ENCODE measurements at regions not wholly inside any gene's neighbourhood (a gene's known extent, or its start where the extent isn't known, plus 50 kb on each side); places are given as distances from the start of the nearest gene placed in this dataset.

DNA sequence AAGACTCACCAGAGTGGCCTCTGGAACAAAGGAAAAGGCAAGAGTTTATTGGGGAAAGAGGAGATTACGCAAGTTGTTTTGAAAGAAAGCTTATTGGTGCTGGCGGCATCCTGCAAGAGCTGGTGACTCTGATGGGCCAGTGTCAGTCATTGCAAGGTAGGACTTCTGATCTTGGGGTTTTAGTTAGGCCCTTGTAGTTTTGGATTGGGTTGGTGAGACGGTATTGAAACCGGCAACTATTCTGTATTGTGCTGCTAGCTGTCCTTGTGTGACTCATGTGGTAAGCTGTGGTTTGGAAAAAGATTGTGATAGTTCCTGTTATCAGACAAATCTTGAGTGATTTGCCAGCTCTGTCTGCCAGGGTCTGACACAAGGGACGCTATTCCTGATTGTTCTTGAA, 159.1 kb upstream of the PIEZO2 start:
- DNase-seq = no peak

DNA sequence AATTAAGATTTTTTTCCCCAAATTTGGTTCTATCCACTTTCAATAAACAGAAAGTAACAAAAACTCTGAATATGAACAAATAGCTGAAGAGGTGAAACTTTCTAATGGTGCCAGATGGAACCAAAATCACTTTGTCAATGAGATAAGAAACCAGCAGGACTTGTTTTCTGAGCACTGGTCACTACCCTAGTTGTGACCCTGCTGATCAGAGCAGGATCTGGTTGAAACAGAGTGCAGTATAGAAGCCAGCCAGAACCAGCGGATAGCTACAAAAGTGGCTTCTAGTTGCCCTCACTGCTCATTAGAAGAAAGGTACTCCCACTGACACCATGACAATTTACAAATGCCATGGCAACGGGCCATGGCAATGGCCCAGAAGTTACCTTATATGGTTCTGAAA, 158.3 kb upstream of the PIEZO2 start:
- no peak for DNase-seq

DNA sequence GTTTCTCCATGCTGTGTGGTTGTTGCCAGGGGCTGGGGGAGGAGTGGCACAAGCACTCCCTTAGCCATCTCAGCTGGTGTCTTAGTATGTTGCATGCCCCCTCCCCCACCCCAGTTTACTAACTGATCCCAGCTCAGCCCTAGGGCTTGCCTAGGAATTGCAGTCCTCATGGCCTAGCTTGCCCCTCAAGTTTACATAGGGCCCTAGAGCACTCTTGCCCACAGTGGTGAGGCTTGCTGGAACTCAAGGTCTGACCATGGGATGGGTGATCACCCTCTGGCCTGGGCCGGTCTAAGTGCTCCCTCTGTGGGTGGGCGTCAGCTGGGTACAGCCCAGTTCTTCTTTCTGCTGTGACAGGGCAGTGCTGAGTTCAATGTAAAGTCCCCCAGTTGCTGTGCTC, 156.1 kb upstream of the PIEZO2 start:
- no peak for DNase-seq

DNA sequence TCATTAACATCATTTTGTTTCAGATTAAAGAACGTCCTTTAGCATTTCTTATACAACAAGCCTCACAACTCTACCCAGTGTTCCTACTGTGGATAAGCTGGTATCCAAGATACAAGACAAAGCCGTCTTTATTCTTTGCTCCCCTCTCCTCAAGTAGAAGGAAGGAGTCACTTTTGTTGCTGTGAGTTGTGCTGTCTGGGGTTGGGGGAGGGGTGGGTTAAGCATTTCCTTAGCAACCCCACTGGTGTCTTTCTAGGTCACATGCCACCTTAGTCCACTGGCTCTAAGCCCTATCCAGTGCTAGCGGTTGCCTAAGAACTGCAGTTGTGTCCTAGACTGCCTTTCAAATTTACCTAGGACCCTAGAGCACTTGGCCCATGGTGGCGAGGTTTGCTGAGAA, 155.6 kb upstream of the PIEZO2 start:
- no peak for DNase-seq

DNA sequence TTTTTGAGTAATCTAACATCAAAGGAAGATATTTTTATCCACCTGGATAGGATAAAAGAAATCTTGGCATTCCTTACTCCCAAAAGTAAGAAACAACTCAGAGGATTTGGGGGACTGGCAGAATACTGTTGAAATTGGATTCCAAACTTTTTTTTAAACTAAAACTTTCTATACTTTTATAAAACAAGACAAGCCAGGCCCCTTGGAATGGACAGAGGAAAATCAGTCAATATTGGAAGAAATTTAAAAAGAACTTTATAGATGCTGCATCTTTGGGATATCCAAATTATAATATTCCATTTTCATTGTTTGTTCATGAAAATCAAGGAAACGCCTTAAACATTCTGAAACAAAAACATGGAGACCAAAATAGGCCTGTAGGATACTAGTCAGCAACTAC, 147.6 kb upstream of the PIEZO2 start:
- DNase-seq = no peak

DNA sequence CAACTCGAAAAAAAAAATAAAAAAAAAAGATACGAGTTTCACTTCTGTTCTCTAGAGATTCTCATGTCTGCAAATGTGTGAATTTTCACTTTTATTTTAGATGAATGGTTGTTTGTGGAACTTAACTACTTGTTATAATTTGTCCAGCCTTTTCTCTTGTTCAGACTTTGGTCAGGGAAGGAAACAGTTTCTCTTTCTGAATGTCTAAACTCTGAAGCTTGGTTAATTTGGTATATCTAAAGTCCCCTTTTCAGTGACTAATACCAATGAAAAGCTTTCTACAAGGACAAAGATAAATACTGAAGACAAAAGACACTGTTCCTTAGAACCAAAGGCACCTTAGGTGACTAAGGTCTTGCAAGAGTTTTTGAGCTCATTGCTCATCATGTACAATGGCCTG, 144.4 kb upstream of the PIEZO2 start:
- no peak for DNase-seq

DNA sequence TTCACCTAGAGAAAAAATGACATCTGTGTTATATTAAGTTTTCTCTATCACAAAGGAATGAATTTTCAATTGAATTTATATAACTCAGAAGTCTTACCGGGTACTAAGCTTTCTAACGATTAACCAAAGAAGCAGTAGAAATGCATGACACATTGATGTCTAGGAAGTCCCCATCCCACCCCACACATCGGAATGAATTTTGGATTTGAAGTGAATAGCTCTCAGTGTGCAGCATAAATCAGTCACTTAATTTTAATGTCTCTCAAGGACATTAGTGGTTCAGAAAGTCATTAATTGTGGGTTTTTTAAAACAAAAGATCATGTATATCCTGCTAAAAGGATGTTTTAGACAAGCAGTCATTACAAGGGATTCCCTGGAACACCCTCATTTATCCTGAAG, 141.4 kb upstream of the PIEZO2 start:
- DNase-seq = no peak

DNA sequence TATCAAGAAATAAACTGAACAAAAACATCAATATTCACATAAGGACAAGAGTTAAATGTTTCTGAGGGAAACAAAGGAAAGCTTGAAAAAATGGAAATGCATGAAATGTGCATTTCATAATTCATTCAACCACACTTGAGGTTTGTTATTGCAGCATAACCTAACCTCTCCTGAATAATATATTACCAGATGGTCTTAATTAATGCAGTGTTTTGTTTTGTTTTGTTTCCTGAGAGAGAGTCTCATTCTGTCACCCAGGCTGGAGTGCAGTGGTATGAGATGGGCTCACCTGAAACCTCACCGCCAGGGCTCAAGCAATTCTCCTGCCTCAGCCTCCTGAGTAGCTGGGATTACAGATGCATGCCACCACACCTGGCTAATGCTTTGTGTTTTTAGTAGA, 139.9 kb upstream of the PIEZO2 start:
- DNase-seq = no peak

DNA sequence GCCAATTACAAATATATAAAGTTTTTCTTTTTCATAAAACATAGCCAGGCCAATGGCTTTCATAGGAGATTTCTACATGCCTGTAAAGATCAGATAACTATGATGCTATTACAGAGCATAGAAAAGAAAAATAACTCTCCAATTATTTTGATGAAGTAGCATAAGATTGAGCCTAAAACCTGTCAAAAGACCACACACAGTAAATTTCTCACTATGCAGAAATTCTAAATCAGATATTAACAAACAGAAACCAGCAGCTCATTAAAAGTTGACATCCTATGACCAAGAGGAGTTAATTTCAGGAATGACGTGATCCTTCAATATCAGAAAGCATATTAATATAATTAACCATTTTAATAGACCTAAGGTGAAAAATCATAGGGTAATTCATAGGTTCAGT, 139.0 kb upstream of the PIEZO2 start:
- no peak for DNase-seq

DNA sequence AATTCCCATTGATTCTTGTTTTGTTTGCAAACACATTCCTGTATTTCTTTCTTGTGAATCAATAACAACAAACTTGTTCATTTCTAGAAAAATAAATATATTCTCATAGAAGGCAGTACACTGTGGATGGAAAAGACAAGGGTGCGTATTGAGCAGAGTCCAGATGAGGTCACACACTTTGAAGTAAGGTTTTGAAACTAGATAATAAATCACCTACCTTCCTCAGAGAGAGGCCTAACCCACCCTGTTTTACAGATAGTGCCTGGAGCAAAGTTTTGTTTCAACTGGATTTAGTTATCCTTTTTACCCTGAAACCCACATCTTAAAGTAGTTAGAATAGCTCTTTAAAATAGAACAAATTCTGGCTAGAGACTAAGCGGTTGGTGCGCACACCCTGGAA, 137.1 kb upstream of the PIEZO2 start:
- DNase-seq = no peak

DNA sequence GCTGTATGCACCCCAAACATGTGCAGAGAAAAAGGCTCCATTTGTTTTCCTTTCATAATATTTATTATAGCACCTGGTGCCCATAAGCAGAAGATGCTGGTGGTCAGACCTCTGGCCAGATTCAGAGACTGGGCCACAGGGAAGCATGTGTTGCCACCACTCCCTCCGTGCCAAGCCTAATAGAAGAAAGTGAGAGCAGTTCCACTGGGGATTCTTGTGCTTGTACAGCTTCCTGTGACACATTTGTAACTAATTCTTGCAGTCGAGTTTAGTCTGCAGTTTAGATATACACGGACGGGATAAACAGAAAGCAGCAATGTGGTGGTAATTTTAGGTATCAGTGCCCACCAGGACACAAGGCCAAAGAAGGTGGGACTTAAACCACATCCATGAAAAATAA, 135.4 kb upstream of the PIEZO2 start:
- DNase-seq = no peak

DNA sequence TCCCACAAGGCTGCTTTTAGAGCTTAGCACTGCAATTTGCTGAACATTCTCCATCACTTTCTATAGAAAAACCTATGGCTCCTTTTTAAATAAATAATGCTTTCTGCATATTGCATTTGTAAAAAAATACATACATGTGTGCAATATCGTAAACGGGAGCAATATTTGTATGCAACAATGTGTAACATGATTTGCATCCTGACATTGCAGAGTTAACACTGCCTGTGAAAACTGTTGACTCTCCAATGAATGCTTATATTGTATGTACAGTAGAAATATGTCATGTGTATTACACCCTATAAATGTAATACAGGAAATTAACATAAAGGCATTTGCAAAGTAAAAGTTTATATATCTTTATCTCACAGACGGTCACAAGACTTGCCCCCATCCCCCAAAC, 135.0 kb upstream of the PIEZO2 start:
- DNase-seq = no peak

DNA sequence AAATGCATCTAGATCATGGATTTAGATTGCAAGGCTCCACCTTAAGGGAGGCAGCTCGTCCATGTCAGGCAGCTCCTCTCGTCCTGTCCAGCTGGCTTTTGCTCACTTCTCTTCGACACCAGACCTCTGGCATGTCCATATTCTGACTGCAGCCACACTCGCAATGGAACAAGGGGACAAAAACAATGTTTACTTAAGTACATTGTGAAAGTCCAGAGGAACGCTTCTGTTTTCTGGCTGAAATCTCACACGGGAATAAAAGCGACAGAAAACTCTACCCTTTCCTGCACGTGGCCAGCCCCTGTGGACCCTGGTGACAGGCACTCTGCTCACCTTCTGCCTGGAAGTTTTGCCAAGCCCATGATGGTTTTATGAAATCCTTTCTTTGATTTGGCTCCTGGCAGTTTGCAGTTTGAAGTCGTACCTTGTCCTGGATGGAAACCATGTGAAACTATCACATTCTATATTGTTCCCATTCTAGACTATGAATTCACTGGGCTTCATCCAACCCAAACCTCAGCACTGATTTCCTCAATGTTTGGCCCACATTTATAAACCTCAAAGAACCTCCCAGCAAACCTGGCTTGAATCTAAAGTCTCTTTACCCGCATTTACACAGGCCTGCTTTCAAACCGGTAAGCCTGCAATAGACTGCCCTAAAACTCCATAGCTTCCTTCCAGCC, 134.3 kb upstream of the PIEZO2 start:
- peak; percentile 59 for DNase-seq

DNA sequence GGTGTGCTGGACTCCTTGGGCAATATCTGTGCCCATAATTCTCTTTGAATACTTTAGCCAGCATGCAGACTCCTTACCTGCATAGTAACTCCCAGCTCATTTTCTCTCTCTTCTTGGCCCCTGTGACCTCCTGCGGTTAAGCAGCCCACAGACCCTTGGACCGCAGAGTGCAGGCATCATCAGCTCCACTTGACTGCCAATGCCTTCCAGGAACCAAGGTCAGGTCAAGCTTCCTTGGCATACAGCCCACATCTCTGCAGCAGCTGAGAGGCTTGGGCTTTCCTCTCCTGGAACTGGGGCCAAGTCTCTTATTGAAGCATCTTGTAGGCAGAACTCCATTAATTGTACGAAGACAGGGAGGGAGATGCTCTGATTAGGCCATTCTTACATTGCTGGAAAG, 130.1 kb upstream of the PIEZO2 start:
- no peak for DNase-seq

DNA sequence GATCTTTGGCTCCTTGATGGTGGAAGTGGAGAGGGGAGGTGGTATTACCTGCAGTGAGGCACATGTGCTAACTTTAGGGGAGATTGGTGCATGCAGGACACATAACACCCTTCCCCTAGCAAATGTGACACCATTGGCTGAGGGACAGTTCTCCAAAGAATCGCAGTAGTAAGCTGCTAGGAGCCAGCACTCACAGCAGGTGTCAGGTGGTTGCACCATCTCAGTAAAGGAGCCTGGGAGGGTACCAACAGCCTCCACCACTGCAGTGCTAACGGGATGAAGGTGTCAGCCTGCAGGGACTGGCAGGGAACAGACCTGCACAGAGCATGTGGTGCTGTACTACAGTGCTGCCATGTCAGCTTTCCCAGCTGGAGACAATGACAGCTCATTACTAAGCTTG, 127.3 kb upstream of the PIEZO2 start:
- no peak for DNase-seq

DNA sequence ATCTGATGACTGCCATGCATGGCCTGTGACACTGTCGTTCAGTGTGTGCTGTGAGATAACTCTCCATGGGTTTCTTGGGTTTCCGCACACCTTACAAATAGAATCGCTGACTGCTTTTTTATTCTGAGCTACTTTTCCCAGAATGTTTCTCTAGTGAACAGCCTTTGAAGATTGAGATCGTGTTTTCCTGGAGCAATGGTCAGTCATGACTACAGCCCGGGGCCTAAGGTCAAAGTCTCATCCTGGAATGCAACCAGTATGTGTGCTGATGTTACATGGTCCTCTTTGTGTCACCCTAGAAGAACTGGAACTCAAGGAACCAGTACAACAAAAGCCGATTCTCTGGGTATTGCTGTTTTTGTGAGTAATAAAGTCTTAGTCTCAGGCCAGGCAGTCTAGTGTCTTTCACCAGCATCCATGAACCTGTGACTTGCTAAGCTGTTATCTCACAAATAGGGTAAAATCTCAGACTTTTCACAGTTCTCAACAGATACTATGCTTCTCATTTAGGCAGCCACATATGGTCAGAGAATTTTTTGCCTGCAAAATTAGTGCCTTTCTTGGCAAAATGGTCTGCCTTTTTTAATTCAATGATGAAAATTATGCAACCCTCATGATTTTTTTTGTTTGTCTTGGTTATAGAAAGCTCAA, 124.9 kb upstream of the PIEZO2 start:
- no peak for DNase-seq

DNA sequence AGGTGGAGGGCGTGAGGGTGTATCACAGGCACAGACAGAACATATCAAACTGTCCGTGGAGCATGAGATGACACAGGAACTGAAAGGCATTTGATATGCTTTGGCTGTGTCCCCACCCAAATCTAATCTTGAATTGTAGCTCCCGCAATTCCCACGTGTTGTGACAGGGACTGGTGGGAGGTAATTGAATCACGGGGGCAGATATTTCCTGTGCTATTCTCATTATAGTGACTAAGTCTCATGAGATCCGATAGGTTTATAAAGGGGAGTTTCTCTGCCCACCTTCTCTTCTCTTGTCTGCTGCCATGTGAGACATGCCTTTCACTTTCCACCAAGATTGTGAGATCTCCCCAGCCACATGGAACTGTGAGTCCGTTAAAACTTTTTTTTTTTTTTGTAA, 123.1 kb upstream of the PIEZO2 start:
- no peak for DNase-seq

DNA sequence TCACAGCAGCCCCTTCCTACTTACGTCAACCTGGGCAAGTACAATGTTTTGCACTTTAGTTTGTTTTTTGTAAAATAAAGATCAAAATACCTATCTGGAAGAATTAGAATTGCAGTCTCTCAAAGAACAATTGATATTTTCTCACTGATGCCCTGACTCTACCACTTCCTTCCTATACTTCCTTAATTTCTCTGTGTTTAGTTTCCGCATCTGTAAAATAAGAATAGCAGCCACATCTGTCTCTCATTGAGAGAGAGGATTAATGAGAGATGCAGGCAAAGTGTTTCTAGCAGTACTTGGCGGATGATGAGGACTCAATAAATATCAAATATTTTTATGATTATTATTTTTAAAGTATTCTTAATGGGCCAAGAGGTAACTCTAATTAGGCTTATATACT, 122.6 kb upstream of the PIEZO2 start:
- no peak for DNase-seq

DNA sequence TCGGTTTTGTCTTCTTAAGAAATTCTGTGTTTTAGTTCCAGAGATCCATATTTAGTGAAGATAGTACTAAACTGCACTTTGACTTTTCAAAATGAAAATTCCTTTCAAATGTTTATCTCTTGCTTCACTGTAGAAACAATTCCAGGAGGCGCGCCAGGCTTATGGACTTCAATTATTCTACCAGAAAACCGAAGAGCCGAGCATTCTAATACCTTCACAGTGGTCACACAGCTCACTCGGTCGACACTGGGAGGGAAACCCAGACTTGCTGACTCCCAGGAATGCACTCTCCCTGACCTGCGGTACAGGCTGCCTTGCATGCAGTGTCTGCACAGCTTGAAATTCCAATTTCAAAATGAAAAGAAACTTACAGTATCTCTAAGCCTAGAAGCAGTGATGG, 119.9 kb upstream of the PIEZO2 start:
- no peak for DNase-seq

DNA sequence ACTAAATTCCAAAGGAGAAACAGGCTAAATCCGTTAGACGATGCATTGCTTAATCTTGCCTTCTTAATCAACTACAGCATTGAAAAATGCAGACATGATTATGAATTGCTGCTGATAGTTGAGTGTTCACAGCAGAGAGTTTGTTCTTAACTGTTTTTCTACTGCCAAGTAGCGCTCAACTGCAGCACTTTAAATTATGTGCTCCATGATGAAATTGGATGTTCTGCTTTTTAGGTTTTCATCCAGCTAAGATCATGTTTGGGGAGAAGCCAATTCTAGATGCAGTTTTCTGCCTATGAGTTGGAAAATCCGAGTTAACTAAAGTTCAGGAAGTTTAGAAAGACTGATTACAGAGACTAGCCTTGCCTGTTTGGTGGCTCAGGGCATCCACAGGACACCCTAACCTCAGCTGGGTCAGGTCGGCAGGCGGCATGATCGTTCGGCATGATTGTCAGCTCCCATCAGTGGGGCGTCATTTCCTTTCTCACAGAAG, 119.4 kb upstream of the PIEZO2 start:
- peak; percentile 61 for DNase-seq

DNA sequence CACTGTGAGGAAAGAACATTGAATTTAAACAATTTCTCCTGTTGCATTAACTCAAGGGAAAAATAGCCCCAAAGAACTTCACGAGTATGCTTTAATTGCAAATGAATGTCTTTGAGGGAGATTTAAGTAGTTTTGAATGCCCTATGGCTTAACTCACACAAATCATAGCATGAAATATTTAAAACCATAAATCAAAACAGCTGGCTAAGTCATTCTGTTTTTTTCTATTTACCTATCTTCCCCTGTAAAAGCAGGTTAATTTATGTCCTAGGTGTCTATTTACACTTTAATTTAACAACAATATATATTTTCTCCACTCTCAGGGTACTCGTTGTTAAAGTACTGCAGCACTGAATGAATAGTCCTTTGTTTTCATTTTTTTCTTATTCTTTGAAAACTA, 118.8 kb upstream of the PIEZO2 start:
- no peak for DNase-seq

DNA sequence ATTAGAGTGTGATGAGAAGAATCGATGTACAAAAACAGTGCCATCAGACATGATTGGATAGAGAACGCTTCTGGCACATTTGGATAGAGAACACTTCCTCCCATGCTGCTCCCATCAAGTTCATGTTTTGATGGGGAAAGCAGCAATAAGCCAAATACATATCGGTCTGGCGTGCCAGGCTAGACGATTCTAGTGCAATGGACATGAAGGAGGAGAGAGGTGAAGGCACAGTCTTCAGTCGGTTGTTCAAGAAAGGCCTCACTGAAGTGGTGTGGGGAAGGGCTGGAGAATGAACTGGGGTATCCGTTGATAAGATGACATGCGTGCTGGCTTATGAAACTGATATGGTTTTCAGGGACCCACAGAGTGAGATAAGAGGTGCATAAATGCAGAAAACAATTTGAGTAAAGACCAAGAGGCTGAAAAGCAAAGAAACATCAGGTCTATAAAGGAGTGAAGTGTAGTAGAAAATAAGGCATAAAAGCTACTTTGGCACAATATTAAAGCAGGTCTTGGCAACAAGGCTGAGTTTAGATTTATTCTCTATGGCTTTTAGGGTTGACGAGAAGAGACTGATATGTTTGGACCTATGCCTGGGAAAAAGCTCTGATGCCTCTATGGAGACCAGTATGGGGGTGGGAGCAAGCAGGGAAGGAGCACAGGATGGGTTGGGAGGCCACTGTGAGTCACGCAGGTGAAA, 117.6 kb upstream of the PIEZO2 start:
- no peak for DNase-seq

DNA sequence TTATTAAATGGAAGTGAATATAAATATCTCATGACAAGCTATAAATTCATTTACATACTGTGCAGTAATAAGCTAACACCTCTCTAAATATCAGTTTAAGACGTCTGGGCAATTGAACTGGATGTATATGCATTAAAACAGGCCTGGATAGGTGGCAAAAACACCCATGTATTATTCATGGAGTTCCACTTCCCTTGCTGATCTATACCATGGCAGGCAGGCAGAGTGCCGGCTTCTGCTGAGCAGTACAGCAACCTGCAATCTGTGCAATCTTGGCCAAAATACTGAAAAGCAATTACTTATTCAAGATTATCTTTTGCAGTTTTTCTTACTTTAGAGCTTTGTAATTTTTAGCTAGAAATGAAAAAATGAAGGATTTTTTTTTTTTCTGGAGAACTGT, 112.1 kb upstream of the PIEZO2 start:
- no peak for DNase-seq

DNA sequence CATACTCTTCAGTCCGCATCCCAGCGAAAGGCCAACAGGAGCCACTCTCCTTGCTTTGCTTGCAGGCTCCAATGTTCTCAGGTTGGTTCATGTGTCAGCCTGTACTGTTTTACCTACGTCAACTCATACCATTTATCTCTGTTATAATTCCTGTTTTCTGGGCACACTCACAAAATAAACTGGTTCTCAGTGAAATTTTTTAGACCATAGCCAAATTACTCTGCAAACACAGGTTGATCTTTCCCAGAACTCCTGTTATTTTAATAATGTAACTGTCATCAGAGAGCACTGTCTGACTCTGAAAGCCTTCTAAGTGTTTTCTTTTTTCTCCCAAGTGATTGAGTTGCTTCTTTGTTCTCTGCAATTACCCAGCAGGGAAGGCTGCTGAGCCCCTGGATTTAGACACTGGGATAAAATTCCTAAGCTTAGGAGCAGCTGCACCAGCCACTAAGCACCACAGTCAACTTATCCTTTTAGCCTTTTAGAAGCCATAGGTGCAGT, 111.6 kb upstream of the PIEZO2 start:
- no peak for DNase-seq
